GM20000 (cell line): ENCODE measurements at regions not wholly inside any gene's neighbourhood (a gene's known extent, or its start where the extent isn't known, plus 50 kb on each side); places are given as distances from the start of the nearest gene placed in this dataset.

Source experiments
- DNase-seq: peaks from one replicate; pipeline ENCODE4 v3.0.0; 2012; ENCODE audit warnings: low spot score
- TF ChIP-seq, protein P1 (sequence below): IDR thresholded peaks from 2 replicates; pipeline ENCODE4 v1.5.1; 2012; ENCODE audit warnings: mild to moderate bottlenecking, control low read depth; ENCODE audit errors: extremely low read depth, missing control alignments

DNA sequence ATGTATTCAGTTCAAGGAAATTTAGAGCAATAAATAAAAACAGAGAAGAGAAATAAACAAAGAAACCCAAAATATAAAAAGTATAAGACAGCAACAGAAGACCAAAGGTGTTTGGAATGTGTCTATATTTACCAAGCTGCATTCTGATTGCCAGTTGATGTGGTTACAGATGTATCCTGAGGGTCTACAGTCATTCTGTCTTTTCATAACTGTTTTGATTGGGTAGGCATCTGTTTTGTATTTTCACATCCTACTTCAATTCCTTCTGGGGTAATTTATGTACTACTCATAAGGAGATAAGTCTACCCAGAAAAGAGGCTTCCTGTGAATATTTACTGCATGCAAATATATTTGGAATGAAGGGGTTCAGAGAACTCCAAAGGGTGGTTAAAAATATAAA, 596.8 kb upstream of the GCFC2 start:
- TF ChIP-seq, protein P1, sequence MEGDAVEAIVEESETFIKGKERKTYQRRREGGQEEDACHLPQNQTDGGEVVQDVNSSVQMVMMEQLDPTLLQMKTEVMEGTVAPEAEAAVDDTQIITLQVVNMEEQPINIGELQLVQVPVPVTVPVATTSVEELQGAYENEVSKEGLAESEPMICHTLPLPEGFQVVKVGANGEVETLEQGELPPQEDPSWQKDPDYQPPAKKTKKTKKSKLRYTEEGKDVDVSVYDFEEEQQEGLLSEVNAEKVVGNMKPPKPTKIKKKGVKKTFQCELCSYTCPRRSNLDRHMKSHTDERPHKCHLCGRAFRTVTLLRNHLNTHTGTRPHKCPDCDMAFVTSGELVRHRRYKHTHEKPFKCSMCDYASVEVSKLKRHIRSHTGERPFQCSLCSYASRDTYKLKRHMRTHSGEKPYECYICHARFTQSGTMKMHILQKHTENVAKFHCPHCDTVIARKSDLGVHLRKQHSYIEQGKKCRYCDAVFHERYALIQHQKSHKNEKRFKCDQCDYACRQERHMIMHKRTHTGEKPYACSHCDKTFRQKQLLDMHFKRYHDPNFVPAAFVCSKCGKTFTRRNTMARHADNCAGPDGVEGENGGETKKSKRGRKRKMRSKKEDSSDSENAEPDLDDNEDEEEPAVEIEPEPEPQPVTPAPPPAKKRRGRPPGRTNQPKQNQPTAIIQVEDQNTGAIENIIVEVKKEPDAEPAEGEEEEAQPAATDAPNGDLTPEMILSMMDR = no peak
- no peak for DNase-seq

DNA sequence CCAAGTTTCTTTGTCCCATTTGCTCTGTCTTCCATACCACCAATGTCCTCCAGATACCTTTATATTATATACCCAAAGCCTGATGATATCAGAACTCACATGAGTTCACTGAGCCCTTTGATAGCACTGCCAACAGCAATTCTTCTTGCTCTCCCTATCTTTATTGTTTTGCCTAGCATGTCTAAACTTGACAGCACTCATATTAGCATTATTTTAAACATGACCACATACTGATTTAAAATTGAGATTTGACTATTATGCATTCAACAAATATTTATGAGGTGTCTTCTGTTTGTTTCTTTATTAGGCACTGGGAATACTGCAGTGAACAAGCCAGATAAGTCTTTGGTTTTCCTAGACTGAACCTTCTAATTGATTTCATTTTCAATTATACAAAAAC, 587.3 kb upstream of the GCFC2 start:
- TF ChIP-seq, protein P1 = no peak
- DNase-seq = no peak

DNA sequence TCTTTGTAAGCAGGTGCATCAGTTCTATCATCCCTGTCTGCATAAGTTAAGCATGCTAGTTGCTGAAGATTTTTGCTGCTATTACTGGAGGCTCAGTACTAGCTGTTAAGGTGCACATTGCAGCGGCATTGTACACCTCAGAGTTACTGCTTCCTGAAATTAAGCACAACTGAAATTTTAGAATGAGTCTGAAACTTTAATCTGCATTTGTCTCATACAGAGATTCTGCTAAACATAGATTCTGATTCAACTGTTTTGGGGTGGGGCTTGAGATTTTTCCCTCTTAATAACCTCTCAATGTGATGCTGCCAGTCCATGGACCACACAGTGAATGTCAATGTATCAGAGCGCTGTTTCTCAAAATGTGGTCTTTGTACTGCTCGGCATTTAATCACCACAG, 585.7 kb upstream of the GCFC2 start:
- TF ChIP-seq, protein P1 = no peak
- DNase-seq = no peak

DNA sequence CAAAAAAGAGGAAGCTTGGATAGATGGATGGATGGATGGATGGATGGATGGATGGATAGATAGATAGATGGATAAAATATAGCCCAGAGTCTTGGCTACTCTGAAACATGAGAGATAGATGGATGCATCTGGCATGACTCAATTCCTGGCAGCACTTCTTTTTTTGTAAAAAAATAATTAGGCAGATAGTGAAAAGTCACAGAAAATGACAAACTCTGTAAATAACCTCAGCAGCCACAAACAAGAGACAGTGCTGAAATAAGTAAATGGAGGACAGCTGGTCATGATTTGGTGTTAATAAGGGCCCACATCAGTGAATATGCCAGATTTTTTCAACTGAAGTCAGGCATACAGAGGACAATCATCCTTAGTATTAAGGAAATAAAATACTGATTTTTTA, 585.0 kb upstream of the GCFC2 start:
- TF ChIP-seq, protein P1 = no peak
- DNase-seq = no peak

DNA sequence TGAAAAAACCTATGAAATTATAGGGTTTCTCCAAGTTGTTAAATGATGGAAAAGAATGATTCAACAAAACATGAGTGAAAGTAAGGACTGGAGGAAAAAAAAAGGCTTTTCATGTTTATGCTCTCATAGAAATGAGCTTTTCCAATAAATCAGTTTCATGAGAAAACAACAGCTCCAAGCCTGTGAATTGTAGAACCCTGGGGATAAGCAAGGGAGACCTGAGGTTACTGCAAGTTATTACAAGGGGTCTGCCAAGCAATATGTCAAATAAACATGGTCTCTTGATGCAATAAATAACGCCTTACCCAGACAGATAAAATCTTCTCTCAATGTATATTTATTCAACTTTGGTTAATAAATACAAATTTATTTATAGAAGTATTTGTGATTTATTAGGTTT, 577.9 kb upstream of the GCFC2 start:
- TF ChIP-seq, protein P1 = no peak
- DNase-seq = no peak

DNA sequence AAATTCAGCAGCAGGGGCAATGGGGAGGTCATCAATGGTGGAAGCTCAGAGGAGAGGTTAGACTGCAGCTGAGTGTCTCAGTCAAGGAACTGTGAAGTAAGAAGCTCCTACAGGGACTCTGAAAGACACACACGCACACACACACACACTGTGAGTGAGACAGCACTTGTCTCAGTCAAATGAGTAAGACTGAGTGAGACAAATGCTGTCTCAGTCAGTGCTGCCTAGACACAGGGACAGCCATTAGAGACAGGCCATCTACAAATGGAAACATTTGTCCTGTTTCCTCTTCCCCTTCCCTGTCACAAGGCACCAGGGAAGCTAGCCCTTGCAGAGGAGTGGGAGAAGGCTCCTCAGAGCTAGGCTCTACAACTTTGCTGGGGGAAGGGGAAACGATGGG, 577.4 kb upstream of the GCFC2 start:
- TF ChIP-seq, protein P1 = no peak
- no peak for DNase-seq

DNA sequence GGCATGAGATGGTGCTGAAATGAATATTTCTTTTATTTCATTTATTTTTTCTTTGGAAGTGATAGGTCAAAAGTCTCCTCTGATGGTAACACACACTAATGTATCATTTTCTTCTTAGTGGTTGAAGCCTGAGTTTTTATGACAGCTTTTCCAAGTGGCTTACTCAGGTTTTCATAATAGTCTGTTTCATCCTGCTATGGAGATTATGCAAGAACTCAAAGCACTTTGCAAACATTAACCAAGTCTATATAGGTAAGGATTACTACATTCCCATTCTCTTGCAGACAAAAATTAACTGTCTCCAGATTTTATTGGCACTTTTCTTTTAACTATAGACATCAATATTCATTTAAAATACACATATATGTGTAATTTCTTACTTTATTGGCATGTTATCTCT, 572.6 kb upstream of the GCFC2 start:
- TF ChIP-seq, protein P1 = no peak
- DNase-seq = no peak
